T-helper 1 cell treated with Interleukin-12 subunit alpha and Interleukin-12 subunit beta and Interleukin-4 antibody, amounts not matched to agents 30 ng/mL and 1 ng/mL, for 36 hours (primary cell): ENCODE measurements at regions not wholly inside any gene's neighbourhood (a gene's known extent, or its start where the extent isn't known, plus 50 kb on each side); places are given as distances from the start of the nearest gene placed in this dataset.

Experiments used
- intact Hi-C: fragments of 100-400 bp; cut with micrococcal nuclease; formaldehyde crosslinking; loops from one replicate; pipeline ENCODE4 v1.15.1; 2024

GRCh38 chr22:27218012-27218920, 560.9 kb downstream of the MIAT start:
- intact Hi-C loops = no loop called here

- intact Hi-C loops = no loop called here
Observed at GRCh38 chr22:27219036-27219435, 561.6 kb downstream of the MIAT start.

- intact Hi-C loops = no loop called here
Observed at GRCh38 chr22:27220339-27220738, 563.0 kb downstream of the MIAT start.

GRCh38 chr22:27222178-27222577, 564.8 kb downstream of the MIAT start:
- intact Hi-C loops = no loop called here

- intact Hi-C loops = no loop called here
Observed at GRCh38 chr22:27223317-27224177, 566.2 kb downstream of the MIAT start.

- intact Hi-C loops = no loop called here
Observed at GRCh38 chr22:27224485-27225374, 567.3 kb downstream of the MIAT start.

- intact Hi-C loops = no loop called here
Observed at GRCh38 chr22:27226666-27227065, 569.3 kb downstream of the MIAT start.

GRCh38 chr22:27228771-27229170, 571.4 kb downstream of the MIAT start:
- intact Hi-C loops = no loop called here

GRCh38 chr22:27230189-27230588, 571.4 kb downstream of the MN1 start:
- intact Hi-C loops = no loop called here

- intact Hi-C loops = no loop called here
Observed at GRCh38 chr22:27231266-27231665, 570.3 kb downstream of the MN1 start.

- intact Hi-C loops = no loop called here
Observed at GRCh38 chr22:27232077-27232476, 569.5 kb downstream of the MN1 start.

GRCh38 chr22:27237080-27237741, 564.3 kb downstream of the MN1 start:
- intact Hi-C loops = no loop called here

- intact Hi-C loops = no loop called here
Observed at GRCh38 chr22:27238935-27239510, 562.5 kb downstream of the MN1 start.

GRCh38 chr22:27239520-27239919, 562.0 kb downstream of the MN1 start:
- intact Hi-C loops = no loop called here

GRCh38 chr22:27240298-27241075, 561.1 kb downstream of the MN1 start:
- intact Hi-C loops = no loop called here

GRCh38 chr22:27241430-27242321, 559.9 kb downstream of the MN1 start:
- intact Hi-C loops = no loop called here

- intact Hi-C loops = no loop called here
Observed at GRCh38 chr22:27242474-27242873, 559.1 kb downstream of the MN1 start.

GRCh38 chr22:27242917-27243589, 558.5 kb downstream of the MN1 start:
- intact Hi-C loops = no loop called here
